Gastrocnemius medialis (tissue), 4 donors: ENCODE measurements at regions not wholly inside any gene's neighbourhood (a gene's known extent, or its start where the extent isn't known, plus 50 kb on each side); places are given as distances from the start of the nearest gene placed in this dataset.

Source experiments
- ATAC-seq, 2 donors: fragments of 150-250 bp; one replicate each; pipeline ENCODE4 v1.9.1; 2016
- DNase-seq, 2 donors: peaks; one replicate each; pipeline ENCODE4 v3.0.0-alpha.2; 2019
- H3K27ac ChIP-seq, 4 donors: fragments of 200-600 bp; sonication (generic); 1 replicate in 1 of 4; 2 replicates in 3 of 4; pipeline ENCODE4 v1.5.1; 2016 to 2018; ENCODE audit warnings: mild to moderate bottlenecking in 2 of 4, moderate library complexity in 1 of 4
- H3K27me3 ChIP-seq, 3 donors: fragments of 200-600 bp; sonication (generic) in 2 of 3; 1 replicate in 1 of 3; 2 replicates in 2 of 3; pipeline versions ENCODE4 v1.5.1 to v1.6.0; 2016 to 2019; ENCODE audit warnings: mild to moderate bottlenecking in 1 of 3, moderate library complexity in 1 of 3
- H3K36me3 ChIP-seq, 2 donors: fragments of 200-600 bp; sonication (generic) in 1 of 2; one replicate each; pipeline ENCODE4 v1.5.1; 2017 to 2018
- H3K4me1 ChIP-seq, 2 donors: fragments of 200-600 bp; sonication (generic) in 1 of 2; one replicate each; pipeline ENCODE4 v1.5.1; 2016 to 2017; ENCODE audit warnings: mild to moderate bottlenecking in 2 of 2
- H3K4me3 ChIP-seq, 4 donors: fragments of 200-600 bp; sonication (generic) in 3 of 4; 1 replicate in 1 of 4; 2 replicates in 3 of 4; pipeline ENCODE4 v1.5.1; 2016 to 2019; ENCODE audit warnings: mild to moderate bottlenecking in 2 of 4
- H3K9me3 ChIP-seq, 3 donors: fragments of 200-600 bp; sonication (generic) in 2 of 3; 1 replicate in 1 of 3; 2 replicates in 2 of 3; pipeline ENCODE4 v1.5.1; 2016 to 2019
- CTCF ChIP-seq, 5 experiments: fragments of 450-650 bp in 3 of 5; fragments of 200-600 bp in 2 of 5; sonication (generic) in 2 of 5; IDR thresholded peaks in 4 of 5; conservative IDR thresholded peaks in 1 of 5; 1 replicate in 4 of 5; 2 replicates in 1 of 5; pipeline ENCODE4 v1.5.1; 2016 to 2019; ENCODE audit warnings: antibody characterized with exemption in 5 of 5, mild to moderate bottlenecking in 3 of 5, moderate library complexity in 3 of 5
- POLR2A ChIP-seq, 2 donors: fragments of 450-650 bp; IDR thresholded peaks; one replicate each; pipeline ENCODE4 v1.6.1; 2017; ENCODE audit warnings: antibody characterized with exemption in 2 of 2, mild to moderate bottlenecking in 2 of 2, moderate library complexity in 2 of 2
- in situ Hi-C, 4 donors: fragments of 200-750 bp; cut with MboI; loops; one replicate each; pipeline versions ENCODE4 v1.15.0 to v1.8.0; 2017; ENCODE audit warnings: low sequenced_read_pairs in 4 of 4
- intact Hi-C: fragments of 100-400 bp; cut with DNase I; formaldehyde crosslinking; loops from one replicate; pipeline ENCODE4 v1.15.1; 2023; ENCODE audit warnings: low total_unique reads

GRCh38 chr3:9310043-9310442, 52.8 kb upstream of the THUMPD3 start:
- no peak overlapping the region for H3K4me3 ChIP-seq
- no peak for TF ChIP-seq CTCF (IDR thresholded peaks at IDR 0.05 in 4 of 5, conservative IDR thresholded peaks at IDR 0.05 in 1 of 5)
- no peak for TF ChIP-seq POLR2A (IDR thresholded peaks at IDR 0.05)
- no peaks in the 10 kb centered on the region for H3K36me3 ChIP-seq
- in situ Hi-C loops, result no loop called here
- DNase-seq, result no peak
- no peak for ATAC-seq
- H3K9me3 ChIP-seq, result no peaks in the 10 kb centered on the region
- intact Hi-C loops, result no loop called here
- no peaks in the 10 kb centered on the region for H3K4me1 ChIP-seq
- no peak overlapping the region for H3K27ac ChIP-seq
- H3K27me3 ChIP-seq, result no peaks in the 10 kb centered on the region

GRCh38 chr3:9311228-9311627, 51.6 kb upstream of the THUMPD3 start:
- H3K36me3 ChIP-seq, result no peaks in the 10 kb centered on the region
- H3K27me3 ChIP-seq, result no peaks in the 10 kb centered on the region
- H3K4me1 ChIP-seq, result no peaks in the 10 kb centered on the region
- H3K9me3 ChIP-seq, result no peaks in the 10 kb centered on the region
- in situ Hi-C loops, result no loop called here
- no peak for ATAC-seq
- no peak overlapping the region for H3K27ac ChIP-seq
- TF ChIP-seq CTCF (IDR thresholded peaks at IDR 0.05 in 4 of 5, conservative IDR thresholded peaks at IDR 0.05 in 1 of 5) (no peak), POLR2A (IDR thresholded peaks at IDR 0.05) (no peak)
- intact Hi-C loops, result no loop called here
- H3K4me3 ChIP-seq, result no peak overlapping the region
- DNase-seq, result no peak
